Activated effector memory CD4-positive, alpha-beta T cell treated with anti-CD3 and anti-CD28 coated beads, Interleukin-2, amount 50 U/mL, for 16 hours (primary cell): ENCODE measurements at regions not wholly inside any gene's neighbourhood (a gene's known extent, or its start where the extent isn't known, plus 50 kb on each side); places are given as distances from the start of the nearest gene placed in this dataset.

Experiments used
- DNase-seq: peaks from one replicate; pipeline ENCODE4 v3.0.0-alpha.2; 2020

GRCh38 chrX:22325096-22325495 lies 52.4 kb downstream of the CBLL2 start:
- DNase-seq = no peak

GRCh38 chrX:22329783-22330182 lies 57.1 kb downstream of the CBLL2 start:
- DNase-seq = no peak

GRCh38 chrX:22338740-22339139 lies 66.0 kb downstream of the CBLL2 start:
- DNase-seq = no peak

GRCh38 chrX:22339459-22339858 lies 66.7 kb downstream of the CBLL2 start:
- DNase-seq = no peak

GRCh38 chrX:22340022-22340616 lies 67.4 kb downstream of the CBLL2 start:
- DNase-seq = no peak

GRCh38 chrX:22343192-22343591 lies 70.5 kb downstream of the CBLL2 start:
- no peak for DNase-seq

GRCh38 chrX:22345884-22346283 lies 73.2 kb downstream of the CBLL2 start:
- DNase-seq = no peak

GRCh38 chrX:22347491-22347890 lies 74.8 kb downstream of the CBLL2 start:
- no peak for DNase-seq

GRCh38 chrX:22349116-22349515 lies 76.4 kb downstream of the CBLL2 start:
- no peak for DNase-seq

GRCh38 chrX:22351076-22351475 lies 78.4 kb downstream of the CBLL2 start:
- DNase-seq = no peak

GRCh38 chrX:22351966-22352365 lies 79.3 kb downstream of the CBLL2 start:
- DNase-seq = no peak

- no peak for DNase-seq
Measured at GRCh38 chrX:22357621-22358020, 84.9 kb downstream of the CBLL2 start.

- DNase-seq = no peak
Measured at GRCh38 chrX:22360129-22360528, 87.4 kb downstream of the CBLL2 start.

- no peak for DNase-seq
Measured at GRCh38 chrX:22365460-22365859, 92.7 kb downstream of the CBLL2 start.

GRCh38 chrX:22366166-22366702 lies 93.5 kb downstream of the CBLL2 start:
- DNase-seq = no peak

- DNase-seq = no peak
Measured at GRCh38 chrX:22366906-22367305, 94.2 kb downstream of the CBLL2 start.

GRCh38 chrX:22373094-22373493 lies 100.4 kb downstream of the CBLL2 start:
- DNase-seq = no peak

- DNase-seq = no peak
Measured at GRCh38 chrX:22373766-22374165, 101.1 kb downstream of the CBLL2 start.

GRCh38 chrX:22376369-22376768 lies 103.7 kb downstream of the CBLL2 start:
- DNase-seq = no peak

GRCh38 chrX:22378296-22378695 lies 105.6 kb downstream of the CBLL2 start:
- DNase-seq = no peak

- no peak for DNase-seq
Measured at GRCh38 chrX:22383988-22384387, 111.3 kb downstream of the CBLL2 start.

- DNase-seq = no peak
Measured at GRCh38 chrX:22389556-22390179, 117.0 kb downstream of the CBLL2 start.

- no peak for DNase-seq
Measured at GRCh38 chrX:22392133-22392948, 119.6 kb downstream of the CBLL2 start.

- DNase-seq = no peak
Measured at GRCh38 chrX:22395372-22395771, 122.7 kb downstream of the CBLL2 start.
